HG03045 (cell line): ENCODE measurements at regions not wholly inside any gene's neighbourhood (a gene's known extent, or its start where the extent isn't known, plus 50 kb on each side); places are given as distances from the start of the nearest gene placed in this dataset.
A peak's percentile ranks its signal among the peaks of the same experiment; 100 is the strongest.
"Not testable (repeated sequence)": the region's sequence is repeated elsewhere in the genome, so short reads cannot be mapped to it uniquely, and the experiment has no call there.

Experiments used
- ATAC-seq: cut with Tn5 transposase; IDR thresholded peaks from one replicate; pipeline ENCODE4 v1.9.1; 2021; ENCODE audit warnings: mild to moderate bottlenecking, moderate library complexity; ENCODE audit not compliant: unreplicated experiment

DNA sequence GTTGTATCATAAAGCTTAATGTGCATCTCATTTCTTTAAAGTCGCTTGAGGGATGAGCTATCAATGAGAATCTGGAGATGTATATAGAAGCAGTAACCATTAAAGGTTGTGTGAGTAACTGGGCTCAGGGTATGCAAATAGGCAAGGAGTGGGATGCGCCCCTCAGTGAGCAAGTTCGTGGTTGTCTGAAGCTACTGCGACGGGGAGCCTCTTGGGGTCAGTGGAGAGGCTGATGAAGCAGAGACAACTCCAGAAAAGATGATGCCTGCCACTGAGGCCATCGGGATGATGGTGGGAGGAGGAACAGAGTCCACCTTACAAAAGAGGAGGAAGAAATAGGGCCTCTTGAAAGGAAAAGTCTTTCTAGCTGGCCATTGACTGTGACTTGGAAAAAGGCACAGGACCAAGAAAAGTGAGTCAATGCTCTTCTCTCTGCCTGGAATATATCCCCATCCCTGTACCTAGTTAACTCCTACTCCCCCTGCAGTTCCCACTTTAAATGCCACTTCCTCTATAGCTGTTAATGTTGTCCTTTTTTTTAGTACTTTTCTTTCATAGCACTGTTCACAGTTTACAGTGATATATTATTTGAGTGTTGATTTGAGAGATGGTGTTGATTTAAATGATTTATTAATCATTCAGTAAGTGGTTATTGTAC, 51.4 kb upstream of the LSM6 start:
- peak; percentile 92 for ATAC-seq

- no peak for ATAC-seq
These were observed 52.3 kb upstream of the LSM6 start for GRCh38 chr4:146123231-146123630.

GRCh38 chr4:146122398-146122797, 53.1 kb upstream of the LSM6 start:
- ATAC-seq, result no peak

DNA sequence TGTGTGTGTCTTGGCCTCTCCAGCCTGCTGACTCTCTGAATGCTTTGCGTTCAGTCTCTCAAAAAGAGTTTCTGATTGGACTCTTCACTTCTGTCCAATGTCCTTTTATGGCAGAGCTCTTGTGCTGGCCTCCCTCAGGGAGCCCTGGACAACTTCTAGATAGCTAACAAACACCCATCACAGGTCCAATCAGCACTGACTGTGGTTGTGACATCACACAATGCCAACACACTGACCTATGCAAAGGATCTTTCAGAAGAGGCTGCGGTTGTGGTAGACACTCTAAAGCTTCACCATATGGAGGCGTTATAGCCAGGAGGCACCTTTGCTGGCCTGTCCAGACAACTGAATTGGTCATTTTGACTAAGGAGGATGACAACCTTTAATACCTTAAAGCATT, 53.8 kb upstream of the LSM6 start:
- no peak for ATAC-seq

- no peak for ATAC-seq
These were observed 55.6 kb upstream of the LSM6 start for GRCh38 chr4:146119845-146120404.

GRCh38 chr4:146114066-146114465, 61.5 kb upstream of the LSM6 start:
- no peak for ATAC-seq

- ATAC-seq, result no peak
These were observed 62.3 kb upstream of the LSM6 start for GRCh38 chr4:146113171-146113570.

DNA sequence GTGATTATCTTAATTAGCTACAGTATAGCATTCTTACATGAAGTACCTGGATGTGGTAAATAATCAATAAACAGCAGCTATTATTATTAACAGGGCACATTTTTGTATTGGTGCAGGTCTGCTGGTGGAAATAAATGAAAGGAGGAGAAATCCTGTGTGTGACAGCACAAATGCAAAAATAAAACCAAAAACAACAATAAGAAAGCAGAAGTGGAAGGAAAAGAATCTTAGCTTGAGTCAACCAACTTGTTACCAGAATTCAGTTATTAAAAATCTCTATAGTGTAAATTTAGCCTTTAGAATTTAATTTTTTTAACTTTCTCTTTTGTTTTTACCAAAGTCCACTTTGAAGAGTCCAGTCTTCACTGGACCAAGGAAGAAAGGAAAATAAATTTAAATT, 63.1 kb upstream of the LSM6 start:
- ATAC-seq, result no peak

DNA sequence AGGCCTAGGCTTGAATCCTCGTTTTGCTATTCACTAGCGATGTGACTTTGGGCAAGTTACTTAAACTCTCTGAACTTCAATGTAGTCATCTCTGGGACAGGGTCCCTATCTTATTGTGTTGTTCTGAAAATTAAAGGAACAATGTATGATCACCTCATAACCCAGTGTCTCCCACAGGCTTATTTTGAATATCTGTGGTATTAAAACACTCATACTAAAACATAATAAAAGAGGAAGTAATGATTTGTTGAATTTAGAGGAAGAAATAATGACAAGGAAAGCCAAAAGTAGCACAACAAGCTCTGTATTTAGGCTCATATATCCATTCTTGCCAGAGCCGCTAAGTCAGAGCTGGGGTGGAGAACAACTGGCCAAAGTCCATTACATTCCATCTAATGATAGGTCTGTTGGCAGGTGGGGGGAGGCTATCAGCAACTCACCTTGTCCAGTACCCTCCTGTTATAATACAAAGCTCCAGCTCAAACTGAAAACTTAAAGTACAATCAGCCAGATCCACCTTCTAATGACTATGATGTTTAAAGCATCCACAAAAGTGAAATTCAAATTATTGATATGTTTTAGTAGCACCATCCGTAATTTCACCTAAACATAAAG, 64.5 kb upstream of the LSM6 start:
- peak; percentile 45 for ATAC-seq

DNA sequence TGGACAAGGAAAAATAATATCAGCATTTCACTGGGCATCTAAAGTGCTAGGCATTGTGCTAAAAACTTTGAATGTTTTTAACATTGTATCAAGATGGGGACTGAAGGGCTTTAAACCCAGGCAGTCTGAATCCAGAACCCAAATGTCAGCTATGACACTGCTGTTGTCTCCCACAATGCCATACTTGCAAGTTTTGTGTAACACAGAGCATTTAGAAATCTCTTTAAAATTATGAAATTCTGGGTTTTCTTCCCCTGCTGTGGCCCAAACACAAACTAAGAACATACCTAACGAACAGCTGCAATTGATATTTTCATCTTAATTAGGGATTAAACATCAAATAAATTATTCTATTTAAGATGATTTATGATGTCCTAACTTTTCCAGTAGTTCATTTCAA, 66.8 kb upstream of the LSM6 start:
- no peak for ATAC-seq

- ATAC-seq, result no peak
These were observed 67.8 kb upstream of the LSM6 start for GRCh38 chr4:146107587-146108240.

DNA sequence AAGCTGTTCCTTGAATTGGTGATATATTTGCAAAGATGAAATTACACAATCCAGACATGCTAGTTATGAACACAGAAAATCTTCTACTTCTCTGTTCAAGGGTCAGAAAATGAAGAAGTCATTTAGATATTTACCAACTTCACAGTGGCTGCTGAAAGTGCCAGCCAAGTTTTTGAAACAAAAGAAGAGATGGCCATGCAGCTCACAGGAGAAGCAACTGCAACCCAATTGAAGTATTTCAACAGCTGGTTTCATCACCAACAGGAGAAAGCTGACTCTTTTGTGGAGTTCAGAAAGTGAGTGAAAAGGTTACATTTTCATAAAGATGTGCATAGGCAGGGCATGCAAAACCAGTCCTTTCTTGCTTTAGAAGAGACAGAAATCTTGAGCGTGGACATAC, 70.1 kb upstream of the LSM6 start:
- peak; percentile 67 for ATAC-seq

DNA sequence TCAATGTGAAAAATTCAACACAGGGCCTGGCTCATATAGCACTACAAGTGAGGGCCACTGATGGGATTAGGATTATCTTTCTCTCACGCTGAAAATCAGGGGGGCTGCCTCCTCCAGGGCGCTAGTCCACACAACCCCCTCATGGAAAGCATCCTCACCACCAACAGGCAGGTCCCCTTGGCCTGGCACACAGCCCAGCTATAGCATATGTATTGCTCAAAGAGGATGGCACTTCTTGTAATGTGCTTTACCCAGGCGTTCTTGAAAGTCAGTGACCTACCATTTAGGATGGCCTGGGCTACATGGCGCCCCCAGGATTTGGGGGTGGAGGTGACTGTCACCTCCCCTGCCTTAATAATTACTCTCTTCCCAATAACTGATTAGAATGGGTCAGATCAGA, 71.0 kb upstream of the LSM6 start:
- ATAC-seq, result no peak

- ATAC-seq, result not testable (repeated sequence)
These were observed 71.5 kb upstream of the LSM6 start for GRCh38 chr4:146104052-146104451.

GRCh38 chr4:146099585-146099984, 75.9 kb upstream of the LSM6 start:
- ATAC-seq, result peak; percentile 2

DNA sequence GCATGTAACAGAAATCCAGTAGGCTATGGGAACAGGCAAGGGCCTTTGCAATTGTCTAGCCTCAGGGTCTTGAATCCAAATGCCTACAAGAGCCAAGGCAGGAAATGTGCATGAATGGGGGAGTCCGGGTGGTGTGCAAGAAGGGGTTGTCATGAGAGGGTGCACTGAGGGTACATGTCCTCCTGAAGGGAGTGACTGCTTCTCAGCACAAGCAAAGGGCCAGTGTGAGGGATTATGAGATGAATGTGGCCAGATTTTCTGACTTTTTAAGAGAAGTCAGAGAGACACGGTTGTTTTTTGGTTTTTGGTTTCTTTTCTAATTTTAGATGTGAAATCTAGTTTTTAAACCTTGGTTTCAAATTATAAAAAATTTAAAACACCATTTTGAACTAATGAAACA, 76.5 kb upstream of the LSM6 start:
- ATAC-seq, result peak; percentile 64

DNA sequence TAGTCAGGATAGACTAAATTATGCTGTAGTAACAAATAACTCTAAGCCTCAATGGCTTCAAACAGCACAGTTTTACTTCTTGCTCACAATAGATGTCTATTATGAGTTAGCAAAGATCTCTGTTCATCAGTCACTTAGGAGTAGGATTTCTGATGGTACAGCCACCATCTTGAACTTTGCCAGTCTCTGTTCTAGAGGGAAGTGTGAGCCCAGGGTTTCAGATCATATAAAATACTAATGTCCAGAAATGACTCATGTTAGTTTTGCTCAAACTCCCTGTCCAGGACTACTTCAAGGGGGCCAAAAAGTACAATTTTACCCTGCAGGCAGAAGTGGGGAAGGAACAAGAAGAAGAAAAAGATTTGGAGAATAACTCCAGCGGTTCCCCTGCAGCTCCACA, 77.1 kb upstream of the LSM6 start:
- ATAC-seq, result peak; percentile 68

GRCh38 chr4:146096371-146096770, 79.1 kb upstream of the LSM6 start:
- ATAC-seq, result no peak

DNA sequence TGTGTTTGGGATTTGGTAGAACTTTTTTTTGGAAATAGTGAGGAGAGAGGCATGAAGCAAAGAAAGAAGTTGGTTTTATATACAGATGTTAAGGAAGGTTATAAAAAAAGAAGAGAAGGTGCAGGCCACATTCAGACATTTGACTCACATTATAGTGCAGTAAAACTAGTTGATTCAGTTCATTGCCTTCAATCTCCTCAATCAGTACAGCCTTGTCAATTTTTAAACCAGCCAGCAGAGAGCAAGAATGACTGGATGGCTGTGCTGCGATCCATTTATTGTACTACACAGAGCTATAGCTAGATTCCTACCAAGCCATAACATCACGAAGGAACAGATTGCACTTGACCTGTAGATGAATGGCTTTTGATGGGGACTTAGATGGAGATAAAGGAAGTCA, 79.7 kb upstream of the LSM6 start:
- no peak for ATAC-seq

- no peak for ATAC-seq
These were observed 80.3 kb upstream of the LSM6 start for GRCh38 chr4:146095091-146095690.

GRCh38 chr4:146088690-146089089, 86.8 kb upstream of the LSM6 start:
- no peak for ATAC-seq

- no peak for ATAC-seq
These were observed 87.7 kb upstream of the LSM6 start for GRCh38 chr4:146087856-146088255.
